ENCODE measurements at regions not wholly inside any gene's neighbourhood (a gene's known extent, or its start where the extent isn't known, plus 50 kb on each side); places are given as distances from the start of the nearest gene placed in this dataset.

- FAIRE-seq: no peak
These were observed 128.8 kb downstream of the NHLRC3 start for GRCh38 chr13:39167018-39167417.

DNA sequence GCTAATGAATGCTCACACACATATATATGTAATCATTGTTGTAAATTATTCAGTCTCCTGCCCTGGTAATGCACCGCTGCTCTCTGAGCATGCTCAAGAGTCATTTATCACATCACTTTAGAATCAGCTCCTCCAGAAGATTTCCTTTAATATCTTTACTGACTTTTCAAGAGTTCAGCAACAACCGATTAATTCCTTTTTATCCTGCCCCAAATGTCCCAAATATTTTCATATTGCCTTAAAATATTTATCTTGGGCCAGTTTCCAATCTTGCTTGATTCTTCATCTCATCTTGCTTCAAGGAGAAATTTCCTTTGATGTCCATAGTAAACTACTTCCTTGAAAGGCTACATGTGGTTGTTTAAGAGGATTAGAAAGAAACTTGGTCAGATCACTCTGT lies 132.5 kb downstream of the NHLRC3 start:
- no peak for FAIRE-seq

GRCh38 chr13:39185326-39185725 lies 147.1 kb downstream of the NHLRC3 start:
- FAIRE-seq: no peak

DNA sequence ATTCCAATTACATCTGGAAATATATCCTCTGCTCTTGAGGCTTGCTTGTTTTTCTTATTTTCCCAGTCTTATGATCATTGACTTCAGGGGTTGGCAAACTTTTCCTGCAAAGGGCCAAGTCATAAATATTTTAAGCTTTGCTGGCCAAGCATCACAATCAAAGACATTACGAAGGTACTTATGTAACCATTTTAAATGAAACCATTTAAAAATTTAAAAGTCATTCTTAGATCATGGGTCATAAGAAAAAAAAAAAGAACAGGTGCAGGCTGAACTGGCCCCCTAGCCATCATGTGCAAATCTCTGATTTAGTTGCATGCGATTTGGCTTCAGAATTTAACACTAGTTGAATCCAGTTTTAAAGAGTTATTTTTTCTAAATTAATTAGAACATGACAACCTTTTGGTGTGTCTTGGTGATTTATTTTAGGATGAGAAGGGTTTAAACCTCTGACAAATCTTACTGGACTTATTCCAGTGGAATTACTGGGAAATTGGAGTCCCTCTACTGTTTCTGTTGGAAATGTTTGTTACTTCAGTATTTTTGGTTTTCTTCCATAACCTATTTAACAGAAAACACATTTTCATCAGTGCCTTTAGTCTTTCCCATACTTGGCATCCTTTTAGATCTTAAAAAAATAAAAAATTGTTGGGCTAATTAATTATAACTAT lies 148.1 kb downstream of the NHLRC3 start:
- FAIRE-seq: no peak

- FAIRE-seq: no peak
These were observed 151.5 kb downstream of the NHLRC3 start for GRCh38 chr13:39189778-39190177.

- peak; percentile 95 for FAIRE-seq
These were observed 158.8 kb downstream of the NHLRC3 start for GRCh38 chr13:39196965-39197646.

DNA sequence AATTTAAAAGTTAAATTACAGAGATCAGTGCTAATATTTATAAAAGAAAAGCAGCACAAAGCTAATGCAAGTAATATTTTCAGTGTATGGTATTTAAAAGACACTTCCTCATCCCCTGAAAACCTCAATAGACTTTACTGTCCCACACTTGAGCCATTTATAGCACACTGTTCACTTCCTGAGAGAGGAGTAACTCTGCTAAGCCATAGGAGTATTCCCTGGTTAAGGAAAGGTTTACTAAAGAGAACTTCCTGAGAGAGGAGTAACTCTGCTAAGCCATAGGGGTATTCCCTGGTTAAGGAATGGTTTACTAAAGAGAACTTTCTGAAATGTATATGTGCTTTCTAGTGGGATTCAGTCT lies 159.4 kb downstream of the NHLRC3 start:
- no peak for FAIRE-seq

DNA sequence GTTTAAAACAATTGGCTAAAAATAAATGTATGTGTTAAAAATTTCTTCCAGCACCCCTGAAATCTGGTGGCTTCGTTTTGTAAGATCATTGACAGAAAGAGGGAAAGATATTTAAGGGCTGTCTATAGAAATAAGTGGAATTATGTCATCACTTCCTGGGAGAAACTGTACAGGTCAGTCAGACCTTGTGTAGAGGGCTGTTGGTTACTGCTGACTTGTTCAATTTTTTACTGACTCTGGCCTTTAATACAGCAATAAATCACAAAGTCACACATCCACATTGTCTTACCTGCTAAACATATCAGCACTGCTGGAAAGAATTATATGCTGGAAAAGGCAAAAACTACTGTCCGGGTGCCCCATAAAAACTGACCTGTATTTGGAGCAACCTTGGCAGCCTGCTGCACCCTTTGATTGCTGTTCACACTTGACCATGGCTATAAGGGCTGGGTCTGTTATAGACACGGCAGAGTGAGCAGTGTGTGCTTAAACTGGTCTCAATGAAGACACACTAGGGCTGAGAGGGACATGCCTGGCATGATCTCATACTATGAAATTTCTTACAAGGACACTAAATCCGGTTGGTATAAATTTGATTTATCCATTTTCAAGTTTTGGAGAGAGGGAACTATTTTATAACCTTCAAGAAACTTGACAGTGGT lies 162.1 kb downstream of the NHLRC3 start:
- no peak for FAIRE-seq

DNA sequence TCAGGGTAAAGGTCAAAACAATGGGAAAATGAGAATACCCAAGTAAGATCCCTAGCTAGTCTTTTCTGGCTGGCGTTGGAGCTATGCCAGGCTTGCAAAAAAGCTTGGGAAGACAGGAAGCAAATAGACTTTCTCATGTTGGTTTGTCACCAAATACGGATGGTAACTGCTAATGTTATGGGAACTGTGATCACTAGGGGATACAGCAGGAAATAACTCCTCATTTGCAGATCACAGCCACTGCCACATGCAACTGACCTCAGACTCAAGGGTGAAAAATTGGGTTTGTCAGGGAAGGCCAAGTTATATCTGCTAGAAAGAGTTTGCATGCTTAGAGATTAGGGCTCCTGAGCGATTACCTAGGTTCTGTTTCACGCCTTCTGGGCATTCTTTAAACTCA lies 162.9 kb downstream of the NHLRC3 start:
- FAIRE-seq: no peak

GRCh38 chr13:39202746-39203145 lies 164.5 kb downstream of the NHLRC3 start:
- FAIRE-seq: no peak

- FAIRE-seq: no peak
These were observed 170.4 kb downstream of the NHLRC3 start for GRCh38 chr13:39208636-39209035.

DNA sequence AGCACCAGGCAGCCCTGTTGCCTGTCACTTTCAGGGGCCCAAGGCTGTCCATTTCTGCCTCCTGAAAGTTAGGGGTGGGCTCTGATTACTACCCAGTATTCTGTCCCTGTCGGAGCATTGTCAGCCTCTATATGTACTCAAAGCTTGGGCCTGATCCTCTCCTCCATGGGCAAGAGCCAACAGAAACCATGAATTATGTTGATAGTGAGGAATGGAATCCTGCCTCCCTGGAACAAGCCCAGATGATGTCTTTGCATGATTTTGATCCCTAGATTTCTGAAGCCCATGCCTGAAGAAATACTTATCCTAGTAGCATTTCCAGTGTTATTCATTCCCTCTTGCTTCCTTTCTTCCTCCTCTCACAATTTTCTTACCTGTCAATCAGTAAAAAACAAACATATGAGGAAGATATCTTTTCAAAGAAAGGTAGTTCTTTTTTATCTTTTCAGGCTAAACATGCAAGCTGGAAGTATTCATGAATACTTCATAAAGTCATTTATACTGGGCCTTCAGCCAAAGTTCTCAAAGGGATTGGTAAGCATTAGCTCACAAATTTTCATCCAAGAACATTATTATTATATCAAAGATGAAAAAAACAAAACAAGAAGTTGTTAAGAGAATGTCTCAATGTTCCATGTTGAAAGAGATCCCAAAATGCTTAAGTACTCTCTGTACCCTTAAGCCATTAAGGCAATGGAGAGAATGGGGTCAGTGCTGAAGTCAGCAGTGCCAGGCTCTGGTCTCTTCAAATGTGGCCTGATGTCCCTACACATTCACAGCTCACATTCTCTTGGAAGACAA lies 171.7 kb downstream of the NHLRC3 start:
- FAIRE-seq: no peak

DNA sequence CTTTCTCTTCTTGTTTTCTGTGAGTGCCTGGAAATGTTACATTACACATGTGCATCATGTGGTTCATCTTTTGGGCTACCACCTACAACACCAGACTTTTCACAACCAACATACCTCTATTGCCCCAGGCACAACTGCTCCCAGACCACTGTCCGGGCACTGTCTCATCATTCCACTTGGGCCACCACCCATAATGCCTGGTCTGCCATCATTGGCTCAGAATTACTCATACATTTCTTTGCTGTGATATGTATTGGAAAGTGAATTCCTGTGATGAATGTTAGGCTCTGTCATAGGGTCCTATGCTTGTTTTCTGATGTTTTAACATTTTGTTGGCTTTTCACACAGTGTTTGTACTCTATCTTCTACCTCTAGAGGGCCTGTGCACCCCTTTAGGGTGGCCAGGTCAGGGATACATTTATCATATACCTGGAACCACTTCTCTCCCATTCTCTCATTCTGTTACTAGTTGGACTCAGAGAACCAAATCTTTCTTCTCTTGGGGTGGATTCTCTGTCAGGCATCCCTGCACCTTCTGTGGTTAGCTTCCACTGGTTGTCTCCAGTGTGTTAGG lies 172.8 kb downstream of the NHLRC3 start:
- FAIRE-seq: no peak

DNA sequence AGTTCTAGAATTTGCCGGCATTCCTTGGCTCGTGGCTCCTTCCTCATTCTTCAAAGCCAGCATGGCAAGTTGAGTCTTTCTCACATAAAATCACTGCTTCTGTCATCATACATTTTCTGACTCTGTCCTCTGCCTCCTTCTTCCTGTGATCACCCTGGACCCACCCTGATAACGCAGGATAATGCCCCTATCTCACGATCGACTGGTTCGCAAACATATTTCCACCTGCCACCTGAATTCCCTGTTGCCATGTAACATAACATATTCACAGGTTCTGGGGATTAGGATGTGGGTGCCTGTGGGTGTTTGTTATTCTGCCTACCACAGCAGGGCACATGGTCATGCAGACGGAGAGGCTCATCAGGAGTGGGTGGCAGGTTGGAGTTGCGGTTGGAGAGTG lies 177.7 kb downstream of the NHLRC3 start:
- no peak for FAIRE-seq

DNA sequence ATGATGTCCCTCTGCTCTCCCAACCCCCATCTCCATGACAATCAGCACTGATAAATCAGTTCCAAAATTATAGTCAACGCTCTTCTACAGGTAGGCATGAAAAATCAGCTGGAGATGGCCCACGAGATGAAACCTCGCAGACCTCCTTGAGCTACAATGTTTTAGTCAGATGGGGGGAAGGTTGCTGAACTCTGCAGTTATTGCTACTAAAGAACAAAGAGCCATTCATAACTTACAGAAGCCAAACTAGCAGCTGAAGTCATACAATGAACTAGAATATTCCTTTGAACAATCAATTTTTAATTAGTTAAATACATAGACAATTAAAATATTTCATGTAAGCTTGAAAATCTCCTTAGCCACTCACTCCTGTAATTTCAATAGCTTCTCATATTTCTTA lies 179.2 kb downstream of the NHLRC3 start:
- no peak for FAIRE-seq

DNA sequence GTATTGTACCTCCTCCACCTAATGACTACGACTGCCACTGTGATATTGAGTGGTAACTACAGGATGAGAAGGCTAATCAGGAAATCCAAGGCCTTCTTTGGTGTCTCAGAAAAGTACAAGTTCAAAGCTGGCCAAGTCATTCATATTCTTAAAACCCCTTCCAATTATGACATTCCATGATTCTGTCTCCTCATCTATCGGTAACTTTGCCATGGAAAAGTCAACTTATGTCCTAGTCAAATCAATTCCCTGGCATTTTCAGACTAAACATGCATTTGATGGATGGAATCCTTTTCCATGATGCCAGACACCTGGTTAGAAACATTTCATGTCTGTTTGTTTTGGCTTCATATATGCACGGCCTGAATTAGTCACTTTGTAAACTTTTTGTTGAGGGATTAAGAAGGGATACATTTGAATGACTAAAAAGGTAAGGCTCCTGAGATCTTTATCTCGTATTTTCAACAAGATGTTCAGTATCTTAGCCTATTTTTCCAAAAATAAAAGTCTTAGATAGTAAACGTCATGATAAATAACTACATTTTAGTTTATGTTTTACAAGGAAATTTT lies 186.5 kb downstream of the NHLRC3 start:
- FAIRE-seq: no peak

- FAIRE-seq: no peak
These were observed 187.6 kb downstream of the NHLRC3 start for GRCh38 chr13:39225860-39226259.

- FAIRE-seq: no peak
These were observed 188.1 kb downstream of the NHLRC3 start for GRCh38 chr13:39226359-39226758.

DNA sequence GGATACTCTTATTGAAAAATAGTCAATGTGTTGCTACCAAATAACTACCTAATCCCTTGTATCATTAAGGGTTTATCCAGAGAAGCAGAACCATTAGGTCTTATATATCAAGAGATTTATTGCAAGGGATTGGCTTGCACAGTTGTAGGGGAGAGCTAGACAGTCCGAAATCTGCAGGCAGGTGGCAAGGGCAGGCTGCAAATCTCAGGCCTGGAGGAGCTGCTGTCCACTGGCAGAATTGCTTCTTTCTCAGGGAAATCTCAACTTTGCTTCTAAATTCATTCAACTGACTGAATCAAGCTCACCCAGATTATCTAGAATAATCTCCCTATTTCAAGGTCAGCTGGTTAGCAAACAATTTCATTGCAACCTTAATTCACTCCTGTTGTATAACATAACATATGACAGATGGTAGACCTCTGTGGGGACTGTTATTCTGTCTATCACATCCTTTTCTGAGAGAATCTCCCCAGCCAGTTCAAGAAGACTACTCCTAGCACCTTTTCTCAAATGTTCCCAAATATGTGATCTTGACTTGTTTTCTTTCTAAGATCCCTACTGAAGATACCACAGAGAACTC lies 194.2 kb downstream of the NHLRC3 start:
- no peak for FAIRE-seq

GRCh38 chr13:39232999-39233398 lies 194.7 kb downstream of the NHLRC3 start:
- peak; percentile 80 for FAIRE-seq

GRCh38 chr13:39233519-39233918 lies 195.3 kb downstream of the NHLRC3 start:
- no peak for FAIRE-seq

GRCh38 chr13:39244561-39245230 lies 206.4 kb downstream of the NHLRC3 start:
- FAIRE-seq: no peak

All from islet of Langerhans (tissue), 1 donor.